ENCODE measurements at regions not wholly inside any gene's neighbourhood (a gene's known extent, or its start where the extent isn't known, plus 50 kb on each side); places are given as distances from the start of the nearest gene placed in this dataset.

GRCh38 chr21:27110956-27111355 is 144.1 kb upstream of the ADAMTS5 start:
- no peak overlapping the region for H3K27ac ChIP-seq (ENCODE audit: low read depth, low read length)
- no peaks in the 10 kb centered on the region for H3K36me3 ChIP-seq (ENCODE audit: insufficient read depth, low read length)
- H2AFZ ChIP-seq (ENCODE audit: low read length, unreplicated experiment), result no peak overlapping the region
- peaks cover 1% of the 10 kb centered on the region for H3K4me1 ChIP-seq (ENCODE audit: control insufficient read depth, insufficient read depth, low read length, unreplicated experiment)
- no peak overlapping the region for H3K4me3 ChIP-seq (ENCODE audit: low read depth, low read length)
- no peaks in the 10 kb centered on the region for H3K27me3 ChIP-seq (ENCODE audit: insufficient read depth, low read length)
- no peaks in the 10 kb centered on the region for H3K79me2 ChIP-seq (ENCODE audit: control insufficient read depth, insufficient read depth, low read length, unreplicated experiment)

- Histone ChIP-seq H2AFZ (ENCODE audit: low read length, unreplicated experiment) (no peak overlapping the region), H3K27me3 (ENCODE audit: insufficient read depth, low read length) (no peaks in the 10 kb centered on the region), H3K79me2 (ENCODE audit: control insufficient read depth, insufficient read depth, low read length, unreplicated experiment) (no peaks in the 10 kb centered on the region), H3K36me3 (ENCODE audit: insufficient read depth, low read length) (no peaks in the 10 kb centered on the region), H3K4me3 (ENCODE audit: low read depth, low read length) (no peak overlapping the region), H3K4me1 (ENCODE audit: control insufficient read depth, insufficient read depth, low read length, unreplicated experiment) (peaks cover 14% of the 10 kb centered on the region), H3K27ac (ENCODE audit: low read depth, low read length) (no peak overlapping the region)
Measured at GRCh38 chr21:27108701-27109100, 141.8 kb upstream of the ADAMTS5 start.

GRCh38 chr21:27108228-27108627 is 141.3 kb upstream of the ADAMTS5 start:
- H3K27me3 ChIP-seq (ENCODE audit: insufficient read depth, low read length), result no peaks in the 10 kb centered on the region
- H3K4me3 ChIP-seq (ENCODE audit: low read depth, low read length), result no peak overlapping the region
- H3K4me1 ChIP-seq (ENCODE audit: control insufficient read depth, insufficient read depth, low read length, unreplicated experiment), result peaks cover 14% of the 10 kb centered on the region
- H3K36me3 ChIP-seq (ENCODE audit: insufficient read depth, low read length), result no peaks in the 10 kb centered on the region
- H3K79me2 ChIP-seq (ENCODE audit: control insufficient read depth, insufficient read depth, low read length, unreplicated experiment), result no peaks in the 10 kb centered on the region
- H2AFZ ChIP-seq (ENCODE audit: low read length, unreplicated experiment), result no peak overlapping the region
- H3K27ac ChIP-seq (ENCODE audit: low read depth, low read length), result no peak overlapping the region

- no peak overlapping the region for H3K27ac ChIP-seq (ENCODE audit: low read depth, low read length)
- H2AFZ ChIP-seq (ENCODE audit: low read length, unreplicated experiment), result peak overlapping the region; percentile 84
- H3K27me3 ChIP-seq (ENCODE audit: insufficient read depth, low read length), result no peaks in the 10 kb centered on the region
- no peaks in the 10 kb centered on the region for H3K36me3 ChIP-seq (ENCODE audit: insufficient read depth, low read length)
- H3K4me1 ChIP-seq (ENCODE audit: control insufficient read depth, insufficient read depth, low read length, unreplicated experiment), result peaks cover 14% of the 10 kb centered on the region
- no peaks in the 10 kb centered on the region for H3K79me2 ChIP-seq (ENCODE audit: control insufficient read depth, insufficient read depth, low read length, unreplicated experiment)
- H3K4me3 ChIP-seq (ENCODE audit: low read depth, low read length), result peak overlapping the region; percentile 38; the same call in 1 of the 2 replicates
Measured at GRCh38 chr21:27104846-27105431, 138.1 kb upstream of the ADAMTS5 start.

GRCh38 chr21:27103768-27104167 is 136.9 kb upstream of the ADAMTS5 start:
- Histone ChIP-seq H3K27ac (ENCODE audit: low read depth, low read length) (no peak overlapping the region), H3K4me3 (ENCODE audit: low read depth, low read length) (no peak overlapping the region), H3K27me3 (ENCODE audit: insufficient read depth, low read length) (no peaks in the 10 kb centered on the region), H3K79me2 (ENCODE audit: control insufficient read depth, insufficient read depth, low read length, unreplicated experiment) (no peaks in the 10 kb centered on the region), H2AFZ (ENCODE audit: low read length, unreplicated experiment) (no peak overlapping the region), H3K4me1 (ENCODE audit: control insufficient read depth, insufficient read depth, low read length, unreplicated experiment) (peaks cover 14% of the 10 kb centered on the region), H3K36me3 (ENCODE audit: insufficient read depth, low read length) (no peaks in the 10 kb centered on the region)

GRCh38 chr21:27101523-27101922 is 134.6 kb upstream of the ADAMTS5 start:
- Histone ChIP-seq H3K36me3 (ENCODE audit: insufficient read depth, low read length) (no peaks in the 10 kb centered on the region), H3K79me2 (ENCODE audit: control insufficient read depth, insufficient read depth, low read length, unreplicated experiment) (no peaks in the 10 kb centered on the region), H3K4me3 (ENCODE audit: low read depth, low read length) (no peak overlapping the region), H3K4me1 (ENCODE audit: control insufficient read depth, insufficient read depth, low read length, unreplicated experiment) (peaks cover 14% of the 10 kb centered on the region), H3K27me3 (ENCODE audit: insufficient read depth, low read length) (no peaks in the 10 kb centered on the region), H2AFZ (ENCODE audit: low read length, unreplicated experiment) (no peak overlapping the region), H3K27ac (ENCODE audit: low read depth, low read length) (no peak overlapping the region)

- no peaks in the 10 kb centered on the region for H3K79me2 ChIP-seq (ENCODE audit: control insufficient read depth, insufficient read depth, low read length, unreplicated experiment)
- no peaks in the 10 kb centered on the region for H3K27me3 ChIP-seq (ENCODE audit: insufficient read depth, low read length)
- H3K4me1 ChIP-seq (ENCODE audit: control insufficient read depth, insufficient read depth, low read length, unreplicated experiment), result no peaks in the 10 kb centered on the region
- no peak overlapping the region for H2AFZ ChIP-seq (ENCODE audit: low read length, unreplicated experiment)
- no peak overlapping the region for H3K4me3 ChIP-seq (ENCODE audit: low read depth, low read length)
- H3K27ac ChIP-seq (ENCODE audit: low read depth, low read length), result no peak overlapping the region
- no peaks in the 10 kb centered on the region for H3K36me3 ChIP-seq (ENCODE audit: insufficient read depth, low read length)
Measured at GRCh38 chr21:27094184-27094948, 127.5 kb upstream of the ADAMTS5 start.

- Histone ChIP-seq H3K27ac (ENCODE audit: low read depth, low read length) (no peak overlapping the region), H2AFZ (ENCODE audit: low read length, unreplicated experiment) (no peak overlapping the region), H3K27me3 (ENCODE audit: insufficient read depth, low read length) (no peaks in the 10 kb centered on the region), H3K4me3 (ENCODE audit: low read depth, low read length) (no peak overlapping the region), H3K79me2 (ENCODE audit: control insufficient read depth, insufficient read depth, low read length, unreplicated experiment) (no peaks in the 10 kb centered on the region), H3K4me1 (ENCODE audit: control insufficient read depth, insufficient read depth, low read length, unreplicated experiment) (no peaks in the 10 kb centered on the region), H3K36me3 (ENCODE audit: insufficient read depth, low read length) (no peaks in the 10 kb centered on the region)
Measured at GRCh38 chr21:27086630-27087029, 119.7 kb upstream of the ADAMTS5 start.

- no peaks in the 10 kb centered on the region for H3K79me2 ChIP-seq (ENCODE audit: control insufficient read depth, insufficient read depth, low read length, unreplicated experiment)
- H3K4me3 ChIP-seq (ENCODE audit: low read depth, low read length), result no peak overlapping the region
- H2AFZ ChIP-seq (ENCODE audit: low read length, unreplicated experiment), result no peak overlapping the region
- H3K36me3 ChIP-seq (ENCODE audit: insufficient read depth, low read length), result no peaks in the 10 kb centered on the region
- no peak overlapping the region for H3K27ac ChIP-seq (ENCODE audit: low read depth, low read length)
- H3K27me3 ChIP-seq (ENCODE audit: insufficient read depth, low read length), result no peaks in the 10 kb centered on the region
- no peaks in the 10 kb centered on the region for H3K4me1 ChIP-seq (ENCODE audit: control insufficient read depth, insufficient read depth, low read length, unreplicated experiment)
Measured at GRCh38 chr21:27086186-27086585, 119.3 kb upstream of the ADAMTS5 start.

GRCh38 chr21:27085387-27085786 is 118.5 kb upstream of the ADAMTS5 start:
- Histone ChIP-seq H3K27ac (ENCODE audit: low read depth, low read length) (no peak overlapping the region), H3K79me2 (ENCODE audit: control insufficient read depth, insufficient read depth, low read length, unreplicated experiment) (no peaks in the 10 kb centered on the region), H3K27me3 (ENCODE audit: insufficient read depth, low read length) (no peaks in the 10 kb centered on the region), H2AFZ (ENCODE audit: low read length, unreplicated experiment) (no peak overlapping the region), H3K36me3 (ENCODE audit: insufficient read depth, low read length) (no peaks in the 10 kb centered on the region), H3K4me1 (ENCODE audit: control insufficient read depth, insufficient read depth, low read length, unreplicated experiment) (no peaks in the 10 kb centered on the region), H3K4me3 (ENCODE audit: low read depth, low read length) (no peak overlapping the region)

GRCh38 chr21:27083144-27083543 is 116.3 kb upstream of the ADAMTS5 start:
- Histone ChIP-seq H3K36me3 (ENCODE audit: insufficient read depth, low read length) (no peaks in the 10 kb centered on the region), H3K4me3 (ENCODE audit: low read depth, low read length) (no peak overlapping the region), H2AFZ (ENCODE audit: low read length, unreplicated experiment) (no peak overlapping the region), H3K4me1 (ENCODE audit: control insufficient read depth, insufficient read depth, low read length, unreplicated experiment) (no peaks in the 10 kb centered on the region), H3K79me2 (ENCODE audit: control insufficient read depth, insufficient read depth, low read length, unreplicated experiment) (no peaks in the 10 kb centered on the region), H3K27ac (ENCODE audit: low read depth, low read length) (no peak overlapping the region), H3K27me3 (ENCODE audit: insufficient read depth, low read length) (no peaks in the 10 kb centered on the region)
